ENCODE measurements at regions not wholly inside any gene's neighbourhood (a gene's known extent, or its start where the extent isn't known, plus 50 kb on each side); places are given as distances from the start of the nearest gene placed in this dataset.
"Not testable (repeated sequence)": the region's sequence is repeated elsewhere in the genome, so short reads cannot be mapped to it uniquely, and the experiment has no call there.

- DNase-seq = no peak
Measured at GRCh38 chr12:23359975-23360701, 589.3 kb downstream of the SOX5 start.

- no peak for DNase-seq
Measured at GRCh38 chr12:23361971-23362370, 587.5 kb downstream of the SOX5 start.

- no peak for DNase-seq
Measured at GRCh38 chr12:23368590-23368989, 580.9 kb downstream of the SOX5 start.

- no peak for DNase-seq
Measured at GRCh38 chr12:23375621-23376020, 573.8 kb downstream of the SOX5 start.

GRCh38 chr12:23376238-23376637 lies 573.2 kb downstream of the SOX5 start:
- no peak for DNase-seq

- DNase-seq = no peak
Measured at GRCh38 chr12:23380419-23381100, 568.9 kb downstream of the SOX5 start.

- not testable (repeated sequence) for DNase-seq
Measured at GRCh38 chr12:23388898-23389297, 560.6 kb downstream of the SOX5 start.

GRCh38 chr12:23389315-23389714 lies 560.2 kb downstream of the SOX5 start:
- DNase-seq = not testable (repeated sequence)

- DNase-seq = no peak
Measured at GRCh38 chr12:23399402-23399933, 550.0 kb downstream of the SOX5 start.

- no peak for DNase-seq
Measured at GRCh38 chr12:23415180-23415579, 534.3 kb downstream of the SOX5 start.

GRCh38 chr12:23421556-23421955 lies 527.9 kb downstream of the SOX5 start:
- DNase-seq = no peak

GRCh38 chr12:23423097-23423687 lies 526.3 kb downstream of the SOX5 start:
- no peak for DNase-seq

- no peak for DNase-seq
Measured at GRCh38 chr12:23423796-23424195, 525.7 kb downstream of the SOX5 start.

GRCh38 chr12:23424685-23425084 lies 524.8 kb downstream of the SOX5 start:
- no peak for DNase-seq

GRCh38 chr12:23426328-23426727 lies 523.1 kb downstream of the SOX5 start:
- no peak for DNase-seq

GRCh38 chr12:23428758-23429157 lies 520.7 kb downstream of the SOX5 start:
- no peak for DNase-seq

GRCh38 chr12:23431006-23431405 lies 518.5 kb downstream of the SOX5 start:
- DNase-seq = no peak

GRCh38 chr12:23433121-23433520 lies 516.3 kb downstream of the SOX5 start:
- no peak for DNase-seq

- no peak for DNase-seq
Measured at GRCh38 chr12:23434154-23434553, 515.3 kb downstream of the SOX5 start.

GRCh38 chr12:23446746-23447145 lies 502.7 kb downstream of the SOX5 start:
- DNase-seq = no peak

GRCh38 chr12:23450810-23451209 lies 498.7 kb downstream of the SOX5 start:
- no peak for DNase-seq

GRCh38 chr12:23455283-23455682 lies 494.2 kb downstream of the SOX5 start:
- no peak for DNase-seq

GRCh38 chr12:23458640-23459039 lies 490.8 kb downstream of the SOX5 start:
- no peak for DNase-seq
